H9 (cell line): ENCODE measurements at regions not wholly inside any gene's neighbourhood (a gene's known extent, or its start where the extent isn't known, plus 50 kb on each side); places are given as distances from the start of the nearest gene placed in this dataset.

Experiments
- DNase-seq: peaks from one replicate; pipeline ENCODE4 v3.0.0-alpha.2; 2017
- H2AFZ ChIP-seq: one replicate; pipeline ENCODE4 v1.6.1; 2013; ENCODE audit warnings: mild to moderate bottlenecking, low read length, control low read depth, moderate library complexity
- H2AK5ac ChIP-seq: 2 replicates; pipeline ENCODE4 v1.6.1; 2013; ENCODE audit warnings: low read length, control low read depth, mixed read lengths; ENCODE audit not compliant: insufficient read length
- H2BK120ac ChIP-seq: one replicate; pipeline ENCODE4 v1.6.1; 2013; ENCODE audit warnings: low read depth, mild to moderate bottlenecking, low read length, control low read depth, inconsistent platforms; ENCODE audit not compliant: poor library complexity, severe bottlenecking
- H2BK12ac ChIP-seq: 2 replicates; pipeline ENCODE4 v1.6.1; 2013; ENCODE audit warnings: low read length, control low read depth, mixed read lengths, low read depth; ENCODE audit not compliant: insufficient read length
- H2BK15ac ChIP-seq: 2 replicates; pipeline ENCODE4 v1.6.1; 2013; ENCODE audit warnings: low read depth, low read length, control low read depth
- H2BK20ac ChIP-seq: one replicate; pipeline ENCODE4 v1.6.1; 2013; ENCODE audit warnings: low read depth, mild to moderate bottlenecking, low read length, control low read depth, inconsistent platforms; ENCODE audit not compliant: poor library complexity, severe bottlenecking
- H2BK5ac ChIP-seq: 2 replicates; pipeline ENCODE4 v1.6.1; 2013; ENCODE audit warnings: low read length, control low read depth, mixed read lengths; ENCODE audit not compliant: insufficient read length
- H3K14ac ChIP-seq: 2 replicates; pipeline ENCODE4 v1.6.1; 2013; ENCODE audit warnings: low read length, control low read depth; ENCODE audit not compliant: insufficient read depth
- H3K18ac ChIP-seq: 2 replicates; pipeline ENCODE4 v1.6.1; 2013; ENCODE audit warnings: low read depth, mild to moderate bottlenecking, mixed read lengths, low read length, control low read depth; ENCODE audit not compliant: insufficient read length
- H3K23ac ChIP-seq: 2 replicates; pipeline ENCODE4 v1.6.1; 2013; ENCODE audit warnings: low read length, control low read depth, mixed read lengths, low read depth; ENCODE audit not compliant: insufficient read length
- H3K23me2 ChIP-seq: 2 replicates; pipeline ENCODE4 v1.6.1; 2013; ENCODE audit warnings: low read depth, mild to moderate bottlenecking, mixed read lengths, low read length, control low read depth; ENCODE audit not compliant: insufficient read length, poor library complexity, severe bottlenecking
- H3K27ac ChIP-seq: 2 replicates; pipeline ENCODE4 v1.5.1; 2013; ENCODE audit warnings: low read length, control low read depth, mixed read lengths, low read depth; ENCODE audit not compliant: insufficient read length
- H3K27me3 ChIP-seq: 2 replicates; pipeline ENCODE4 v1.6.1; 2013; ENCODE audit warnings: low read length, control low read depth, inconsistent platforms; ENCODE audit not compliant: insufficient read depth
- H3K4ac ChIP-seq: 2 replicates; pipeline ENCODE4 v1.6.1; 2013; ENCODE audit warnings: low read depth, mild to moderate bottlenecking, control low read depth, inconsistent platforms, low read length, moderate library complexity
- H3K4me1 ChIP-seq: 2 replicates; pipeline ENCODE4 v1.6.1; 2013; ENCODE audit warnings: low read length, control low read depth, inconsistent platforms; ENCODE audit not compliant: insufficient read depth
- H3K4me2 ChIP-seq: 2 replicates; pipeline ENCODE4 v1.6.1; 2013; ENCODE audit warnings: low read length, control low read depth, mixed read lengths; ENCODE audit not compliant: insufficient read length, insufficient read depth
- H3K56ac ChIP-seq: 2 replicates; pipeline ENCODE4 v1.6.1; 2013; ENCODE audit warnings: low read depth, mild to moderate bottlenecking, mixed read lengths, low read length, control low read depth; ENCODE audit not compliant: insufficient read length
- H3K79me1 ChIP-seq: 2 replicates; pipeline ENCODE4 v1.6.1; 2013; ENCODE audit warnings: low read depth, mild to moderate bottlenecking, moderate library complexity, low read length, control low read depth, inconsistent platforms; ENCODE audit not compliant: insufficient read depth, poor library complexity, severe bottlenecking
- H3K79me2 ChIP-seq: 2 replicates; pipeline ENCODE4 v1.6.1; 2013; ENCODE audit warnings: low read length, control low read depth, inconsistent platforms; ENCODE audit not compliant: insufficient read depth
- H3K9ac ChIP-seq: 2 replicates; pipeline ENCODE4 v1.6.1; 2013; ENCODE audit warnings: low read length, control low read depth, mixed read lengths; ENCODE audit not compliant: insufficient read length; ENCODE audit errors: extremely low read depth
- H3K9me3 ChIP-seq: one replicate; pipeline ENCODE4 v1.6.1; 2013; ENCODE audit warnings: low read depth, low read length, inconsistent platforms; ENCODE audit not compliant: control insufficient read depth
- H3T11ph ChIP-seq: one replicate; pipeline ENCODE4 v1.6.1; 2013; ENCODE audit warnings: mild to moderate bottlenecking, low read length, control low read depth, inconsistent platforms
- H4K20me1 ChIP-seq: one replicate; pipeline ENCODE4 v1.6.1; 2013; ENCODE audit not compliant: control insufficient read depth, insufficient read length, insufficient read depth
- H4K5ac ChIP-seq: 2 replicates; pipeline ENCODE4 v1.6.1; 2013; ENCODE audit warnings: low read depth, mild to moderate bottlenecking, mixed read lengths, low read length, control low read depth; ENCODE audit not compliant: insufficient read length
- H4K8ac ChIP-seq: replicated peaks from 2 replicates; pipeline ENCODE4 v1.6.1; 2013; ENCODE audit warnings: low read length, control low read depth, mixed read lengths, low read depth; ENCODE audit not compliant: insufficient read length
- H4K91ac ChIP-seq: 2 replicates; pipeline ENCODE4 v1.6.1; 2013; ENCODE audit warnings: low read depth, mild to moderate bottlenecking, moderate library complexity, mixed read lengths, low read length, control low read depth; ENCODE audit not compliant: insufficient read length
- H3K27ac Mint-ChIP-seq, 3 experiments: 2 replicates in 2 of 3; 3 replicates in 1 of 3; pipeline ENCODE4 v1.8.0; 2020 to 2021; ENCODE audit warnings: mixed read lengths in 3 of 3, mild to moderate bottlenecking in 1 of 3, moderate library complexity in 1 of 3
- H3K27me3 Mint-ChIP-seq: 2 replicates; pipeline ENCODE4 v1.8.0; 2021; ENCODE audit warnings: low read depth, mild to moderate bottlenecking, moderate library complexity, mixed read lengths
- H3K36me3 Mint-ChIP-seq, 3 experiments: 2 replicates in 2 of 3; 3 replicates in 1 of 3; pipeline ENCODE4 v1.8.0; 2020 to 2021; ENCODE audit warnings: low read depth in 3 of 3, mixed read lengths in 3 of 3; ENCODE audit not compliant: insufficient read depth in 1 of 3
- H3K4me1 Mint-ChIP-seq, 2 experiments: 2 replicates each; pipeline ENCODE4 v1.8.0; 2020; ENCODE audit warnings: mixed read lengths in 2 of 2
- H3K4me3 Mint-ChIP-seq, 2 experiments: 2 replicates in 1 of 2; 3 replicates in 1 of 2; pipeline ENCODE4 v1.8.0; 2020 to 2021; ENCODE audit warnings: mild to moderate bottlenecking in 2 of 2, mixed read lengths in 2 of 2, moderate library complexity in 1 of 2
- H3K9me3 Mint-ChIP-seq, 2 experiments: 2 replicates in 1 of 2; 3 replicates in 1 of 2; pipeline ENCODE4 v1.8.0; 2020; ENCODE audit warnings: mild to moderate bottlenecking in 2 of 2, mixed read lengths in 2 of 2, moderate library complexity in 1 of 2
- CTCF ChIP-seq: fragments of 200-600 bp; sonication (generic); conservative IDR thresholded peaks from 3 replicates; pipeline ENCODE4 v1.8.0; 2021; ENCODE audit warnings: antibody characterized with exemption, mild to moderate bottlenecking
- WGBS: extraction: QIAGEN DNeasy Blood & Tissue Kit; methylation state at CpG from one replicate; pipeline ENCODE4 v1.1.7; 2013; ENCODE audit warnings: missing lambda C conversion rate, low lambda C conversion rate, mixed read lengths; ENCODE audit not compliant: insufficient read length; ENCODE audit errors: extremely low coverage; 5-methylcytosine and 5-hydroxymethylcytosine counted together

- Histone ChIP-seq H2BK20ac (no peak overlapping the region), H2BK15ac (no peak overlapping the region), H3K27me3 (no peaks in the 10 kb centered on the region), H2BK12ac (no peak overlapping the region), H4K91ac (no peak overlapping the region), H4K5ac (no peak overlapping the region), H3K9me3 (no peaks in the 10 kb centered on the region), H3K4me1 (peaks cover 3% of the 10 kb centered on the region; the same call in 1 of the 2 replicates), H3K4ac (no peak overlapping the region), H2BK5ac (no peak overlapping the region), H4K8ac (no peak overlapping the region), H4K20me1 (no peaks in the 10 kb centered on the region), H3K79me2 (no peaks in the 10 kb centered on the region), H3K56ac (no peak overlapping the region), H3K27ac (no peak overlapping the region), H2AFZ (no peak overlapping the region), H3K23me2 (no peaks in the 10 kb centered on the region), H3K9ac (no peak overlapping the region), H3T11ph (no peak overlapping the region), H3K23ac (no peak overlapping the region), H3K14ac (no peak overlapping the region), H3K4me2 (no peak overlapping the region), H2AK5ac (no peak overlapping the region), H3K79me1 (no peaks in the 10 kb centered on the region), H3K18ac (no peak overlapping the region), H2BK120ac (no peak overlapping the region)
- Mint-ChIP-seq H3K36me3 (no peaks in the 10 kb centered on the region), H3K4me1 (peaks cover 6% of the 10 kb centered on the region in 2 experiments), H3K27ac (no peak overlapping the region; a peak in 1 of 7 replicates), H3K9me3 (peaks cover 0 to 2% of the 10 kb centered on the region in 2 experiments; a peak in 2 of 5 replicates), H3K27me3 (no peaks in the 10 kb centered on the region), H3K4me3 (no peak overlapping the region)
- no peak for TF ChIP-seq CTCF
- no peak for DNase-seq
- no CpG with 5 or more reads among the region's 1 CpG for WGBS
Measured at GRCh38 chr15:87433871-87434270, 822.7 kb downstream of the NTRK3 start.
